Adipocyte (in vitro differentiated cells): ENCODE measurements at regions not wholly inside any gene's neighbourhood (a gene's known extent, or its start where the extent isn't known, plus 50 kb on each side); places are given as distances from the start of the nearest gene placed in this dataset.

Source experiments
- DNase-seq: peaks from one replicate; pipeline ENCODE4 v3.0.0-alpha.2; 2015; ENCODE audit warnings: low read depth
- H3K27me3 ChIP-seq: replicated peaks from 2 replicates; pipeline ENCODE4 v1.7.0; 2013; ENCODE audit warnings: mild to moderate bottlenecking, low read length, moderate library complexity; ENCODE audit not compliant: control insufficient read depth, insufficient read depth
- H3K36me3 ChIP-seq: 2 replicates; pipeline ENCODE4 v1.7.0; 2013; ENCODE audit warnings: low read length, mild to moderate bottlenecking, moderate library complexity; ENCODE audit not compliant: control insufficient read depth, insufficient read depth, severe bottlenecking
- H3K4me1 ChIP-seq: 2 replicates; pipeline ENCODE4 v1.7.0; 2013; ENCODE audit warnings: mild to moderate bottlenecking, low read length, moderate library complexity; ENCODE audit not compliant: control insufficient read depth, insufficient read depth
- H3K4me3 ChIP-seq: 2 replicates; pipeline ENCODE4 v1.7.0; 2013; ENCODE audit warnings: mild to moderate bottlenecking, low read length, moderate library complexity
- H3K9ac ChIP-seq: 2 replicates; pipeline ENCODE4 v1.7.0; 2013; ENCODE audit warnings: mild to moderate bottlenecking, low read length, moderate library complexity
- H3K9me3 ChIP-seq: 2 replicates; pipeline ENCODE4 v1.7.0; 2013; ENCODE audit warnings: mild to moderate bottlenecking, low read length, moderate library complexity; ENCODE audit not compliant: control insufficient read depth

DNA sequence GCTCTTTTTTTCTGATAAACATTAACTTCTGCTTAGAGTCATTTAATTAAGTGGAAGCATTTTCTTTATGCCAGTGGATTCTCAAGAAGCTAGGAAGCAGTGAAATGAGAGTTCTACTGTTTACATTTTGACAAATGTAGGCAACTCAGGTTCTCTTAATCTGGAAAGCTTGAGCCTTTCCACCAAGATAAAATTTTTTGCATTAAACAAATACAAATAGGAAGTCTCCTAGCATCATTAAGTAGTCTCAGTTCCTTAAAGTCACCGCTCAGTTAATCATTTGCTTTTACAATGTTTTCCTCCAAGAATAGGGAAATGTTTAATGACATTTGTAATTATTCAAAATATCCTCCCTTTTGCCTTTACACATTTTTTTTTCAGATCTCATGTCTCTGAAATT lies 290.4 kb upstream of the PDE4D start:
- Histone ChIP-seq H3K27me3 (no peaks in the 10 kb centered on the region), H3K9ac (no peak overlapping the region), H3K9me3 (no peaks in the 10 kb centered on the region), H3K36me3 (no peaks in the 10 kb centered on the region), H3K4me3 (no peak overlapping the region), H3K4me1 (no peaks in the 10 kb centered on the region)
- DNase-seq, result no peak

- Histone ChIP-seq H3K9me3 (peaks cover 11% of the 10 kb centered on the region), H3K27me3 (no peaks in the 10 kb centered on the region), H3K4me1 (no peaks in the 10 kb centered on the region), H3K4me3 (no peak overlapping the region), H3K36me3 (no peaks in the 10 kb centered on the region), H3K9ac (no peak overlapping the region)
- DNase-seq, result peak; percentile 60
Observed at GRCh38 chr5:60178101-60178500, 284.6 kb upstream of the PDE4D start.

DNA sequence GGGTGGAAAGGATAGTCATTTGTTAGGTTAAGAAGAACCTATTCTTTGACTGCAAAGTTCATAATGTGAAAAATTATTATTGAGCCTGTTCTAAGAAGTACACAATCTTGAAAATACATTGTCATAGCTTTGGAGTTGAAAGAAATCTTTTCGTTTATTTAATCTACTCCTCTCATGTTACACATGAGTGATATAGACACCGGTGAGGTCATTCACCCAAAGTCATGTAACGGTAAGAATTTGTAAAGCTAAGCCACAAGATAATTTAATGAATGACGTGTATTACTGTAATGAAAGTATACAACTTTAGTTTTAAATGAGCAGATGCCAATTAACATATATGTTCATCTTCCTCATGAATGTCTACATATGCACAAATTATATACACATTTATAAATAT lies 284.1 kb upstream of the PDE4D start:
- Histone ChIP-seq H3K9ac (no peak overlapping the region), H3K9me3 (peaks cover 11% of the 10 kb centered on the region), H3K4me3 (no peak overlapping the region), H3K36me3 (no peaks in the 10 kb centered on the region), H3K4me1 (no peaks in the 10 kb centered on the region), H3K27me3 (no peaks in the 10 kb centered on the region)
- peak; percentile 45 for DNase-seq

DNA sequence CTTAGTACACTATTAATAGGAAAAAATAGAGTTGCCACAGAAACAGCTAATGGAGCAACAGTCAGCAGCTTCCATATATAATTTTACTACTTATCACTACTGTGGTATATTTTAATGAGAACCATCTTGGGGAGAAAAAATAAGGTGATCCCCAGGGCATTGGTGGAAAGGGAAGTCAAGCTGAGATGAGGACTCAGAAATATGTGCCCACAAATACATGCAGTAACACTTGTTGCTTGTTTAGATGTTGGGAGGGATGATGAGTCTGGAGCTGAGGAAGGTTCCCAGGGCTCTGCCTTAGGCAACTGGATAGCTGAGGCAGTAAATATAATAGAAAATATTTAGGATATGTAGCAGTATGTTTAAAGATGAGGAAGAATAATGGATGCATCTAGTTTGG lies 280.1 kb upstream of the PDE4D start:
- no peaks in the 10 kb centered on the region for H3K4me1 ChIP-seq
- H3K9me3 ChIP-seq, result peaks cover 11% of the 10 kb centered on the region
- no peaks in the 10 kb centered on the region for H3K27me3 ChIP-seq
- no peak overlapping the region for H3K4me3 ChIP-seq
- no peaks in the 10 kb centered on the region for H3K36me3 ChIP-seq
- H3K9ac ChIP-seq, result no peak overlapping the region
- no peak for DNase-seq

DNA sequence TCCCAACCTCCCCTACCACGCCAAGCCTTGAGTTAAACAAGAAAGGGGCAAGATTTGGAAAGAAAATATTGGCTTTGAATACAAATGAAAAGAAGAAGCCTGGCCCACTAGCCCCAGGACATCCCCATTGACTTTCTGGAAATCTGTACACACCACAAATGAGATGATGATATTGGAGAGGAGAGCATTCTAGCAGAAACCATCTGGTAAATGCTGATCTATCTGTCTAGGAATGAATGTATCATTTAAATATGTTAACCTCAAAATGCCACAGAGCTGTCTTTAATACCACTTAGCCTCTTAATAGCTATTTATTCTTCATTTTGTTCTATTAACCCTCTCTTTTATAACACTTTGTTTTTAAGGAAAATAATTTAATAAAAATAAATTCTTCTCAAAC lies 270.2 kb upstream of the PDE4D start:
- peak; percentile 9 for DNase-seq
- Histone ChIP-seq H3K9me3 (no peaks in the 10 kb centered on the region), H3K9ac (no peak overlapping the region), H3K4me3 (no peak overlapping the region), H3K36me3 (no peaks in the 10 kb centered on the region), H3K4me1 (peaks cover 4% of the 10 kb centered on the region), H3K27me3 (no peaks in the 10 kb centered on the region)

- no peak overlapping the region for H3K4me3 ChIP-seq
- no peaks in the 10 kb centered on the region for H3K9me3 ChIP-seq
- H3K36me3 ChIP-seq, result no peaks in the 10 kb centered on the region
- peak; percentile 17 for DNase-seq
- peaks cover 4% of the 10 kb centered on the region for H3K4me1 ChIP-seq
- no peak overlapping the region for H3K9ac ChIP-seq
- no peaks in the 10 kb centered on the region for H3K27me3 ChIP-seq
Observed at GRCh38 chr5:60162441-60162840, 268.9 kb upstream of the PDE4D start.

- H3K27me3 ChIP-seq, result no peaks in the 10 kb centered on the region
- H3K4me1 ChIP-seq, result peaks cover 4% of the 10 kb centered on the region
- H3K9me3 ChIP-seq, result no peaks in the 10 kb centered on the region
- H3K9ac ChIP-seq, result no peak overlapping the region
- H3K4me3 ChIP-seq, result no peak overlapping the region
- peak; percentile 77 for DNase-seq
- no peaks in the 10 kb centered on the region for H3K36me3 ChIP-seq
Observed at GRCh38 chr5:60161340-60161934, 267.9 kb upstream of the PDE4D start.

- H3K27me3 ChIP-seq, result no peaks in the 10 kb centered on the region
- peaks cover 6% of the 10 kb centered on the region for H3K4me1 ChIP-seq
- DNase-seq, result no peak
- no peak overlapping the region for H3K9ac ChIP-seq
- peaks cover 5% of the 10 kb centered on the region for H3K9me3 ChIP-seq
- no peaks in the 10 kb centered on the region for H3K36me3 ChIP-seq
- H3K4me3 ChIP-seq, result no peak overlapping the region
Observed at GRCh38 chr5:60149081-60149480, 255.6 kb upstream of the PDE4D start.

DNA sequence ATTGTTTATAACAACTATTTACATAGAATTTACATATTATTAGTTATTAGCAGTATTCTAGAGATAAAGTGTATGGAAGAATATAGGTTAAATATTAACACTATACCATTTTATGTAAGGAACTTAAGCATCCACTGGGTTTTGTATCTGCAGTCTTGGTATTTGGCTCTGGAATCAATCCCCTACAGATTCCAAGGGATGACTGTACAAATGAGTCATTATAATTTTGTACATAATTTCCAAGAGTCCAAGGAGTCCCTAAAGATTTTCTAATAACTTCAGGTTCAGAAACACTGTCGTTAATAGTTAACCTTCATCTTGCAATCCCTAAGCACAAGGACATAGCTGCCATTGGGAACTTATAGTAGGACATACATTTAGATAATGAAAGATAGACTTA lies 254.8 kb upstream of the PDE4D start:
- DNase-seq, result peak; percentile 48
- no peaks in the 10 kb centered on the region for H3K36me3 ChIP-seq
- no peak overlapping the region for H3K4me3 ChIP-seq
- H3K4me1 ChIP-seq, result peaks cover 6% of the 10 kb centered on the region
- H3K9ac ChIP-seq, result no peak overlapping the region
- H3K9me3 ChIP-seq, result peaks cover 5% of the 10 kb centered on the region
- H3K27me3 ChIP-seq, result no peaks in the 10 kb centered on the region

DNA sequence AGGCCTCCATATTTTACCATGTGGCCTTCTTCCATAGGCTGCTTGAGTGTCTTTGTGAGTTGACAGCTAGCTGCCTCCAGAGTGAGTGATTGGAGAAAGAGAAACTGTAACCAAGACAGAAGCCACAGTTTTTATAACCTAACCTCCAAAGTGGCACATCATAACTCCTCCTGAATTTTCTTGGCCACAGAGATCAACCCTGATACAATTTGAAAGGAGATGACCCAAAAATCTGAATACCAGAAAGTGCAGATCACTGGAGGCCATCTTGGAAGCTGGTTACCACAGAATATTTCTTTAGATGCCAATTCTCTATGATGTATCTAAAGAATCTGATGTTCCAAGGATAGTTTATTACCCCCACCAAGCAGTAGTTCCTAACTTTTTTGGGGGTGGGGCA lies 254.3 kb upstream of the PDE4D start:
- no peak overlapping the region for H3K4me3 ChIP-seq
- no peaks in the 10 kb centered on the region for H3K36me3 ChIP-seq
- H3K9ac ChIP-seq, result no peak overlapping the region
- H3K4me1 ChIP-seq, result peaks cover 6% of the 10 kb centered on the region
- H3K9me3 ChIP-seq, result peaks cover 5% of the 10 kb centered on the region
- H3K27me3 ChIP-seq, result no peaks in the 10 kb centered on the region
- DNase-seq, result no peak

DNA sequence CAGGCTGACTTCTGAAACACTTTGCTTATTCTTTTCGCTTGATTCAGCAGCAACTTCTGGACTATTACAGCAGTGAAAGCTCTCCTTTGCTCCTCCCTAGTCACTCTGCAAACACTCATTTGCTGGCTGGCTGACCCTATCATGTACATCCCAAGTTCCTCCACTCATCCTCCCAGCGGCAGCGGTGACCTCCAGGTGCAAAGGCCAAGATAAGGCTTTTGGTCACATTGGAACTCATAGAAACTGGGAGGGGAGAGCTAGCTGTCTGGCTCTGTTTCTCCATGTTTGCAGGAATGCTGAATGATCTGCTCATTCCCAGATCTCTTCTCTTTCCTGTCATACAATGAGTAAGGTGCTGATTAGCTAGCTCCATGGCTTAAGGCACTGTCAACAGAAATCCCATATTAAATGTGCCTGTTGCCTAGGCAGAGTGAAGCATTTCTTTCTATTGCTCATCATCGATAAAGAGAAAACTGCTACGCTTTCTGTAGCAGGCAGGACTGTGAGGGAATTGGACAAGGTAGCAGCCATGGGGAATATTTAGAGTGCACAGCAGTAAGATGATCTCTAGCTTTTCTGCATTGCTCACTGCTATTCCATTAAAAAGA lies 250.5 kb upstream of the PDE4D start:
- Histone ChIP-seq H3K27me3 (no peaks in the 10 kb centered on the region), H3K9me3 (no peaks in the 10 kb centered on the region), H3K36me3 (no peaks in the 10 kb centered on the region), H3K9ac (no peak overlapping the region), H3K4me1 (peaks cover 6% of the 10 kb centered on the region), H3K4me3 (no peak overlapping the region)
- no peak for DNase-seq

DNA sequence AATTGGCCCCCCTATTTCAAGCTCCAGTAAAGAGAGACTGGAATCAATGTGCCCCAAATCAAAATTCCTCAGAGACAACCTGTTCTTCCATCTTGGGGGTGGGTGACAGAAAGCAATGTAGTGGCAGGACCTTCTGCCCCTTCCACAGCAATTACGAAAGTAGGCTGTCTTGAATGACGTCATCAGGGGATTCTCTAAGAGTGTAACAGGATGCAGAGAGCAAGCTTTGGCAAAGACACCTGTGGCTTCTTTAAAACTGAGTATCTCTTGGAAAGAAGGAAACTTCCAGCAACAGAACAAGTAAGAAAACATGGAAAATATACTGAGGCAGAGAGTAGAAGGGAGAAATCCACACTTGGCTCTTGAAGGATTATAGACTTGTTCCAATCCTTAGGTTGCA lies 247.6 kb upstream of the PDE4D start:
- H3K4me3 ChIP-seq, result no peak overlapping the region
- H3K9me3 ChIP-seq, result no peaks in the 10 kb centered on the region
- no peak for DNase-seq
- no peaks in the 10 kb centered on the region for H3K4me1 ChIP-seq
- no peaks in the 10 kb centered on the region for H3K36me3 ChIP-seq
- no peaks in the 10 kb centered on the region for H3K27me3 ChIP-seq
- no peak overlapping the region for H3K9ac ChIP-seq
